NB4 (cell line): ENCODE measurements at regions not wholly inside any gene's neighbourhood (a gene's known extent, or its start where the extent isn't known, plus 50 kb on each side); places are given as distances from the start of the nearest gene placed in this dataset.
"Not testable (repeated sequence)": the region's sequence is repeated elsewhere in the genome, so short reads cannot be mapped to it uniquely, and the experiment has no call there.

ENCODE experiments used
- DNase-seq: peaks from one replicate; pipeline ENCODE4 v3.0.0; 2010; ENCODE audit warnings: low read depth
- H3K4me3 ChIP-seq: one replicate; pipeline ENCODE4 v1.5.1; 2011; ENCODE audit warnings: mild to moderate bottlenecking, low read depth, low read length, moderate library complexity
- MYC ChIP-seq: IDR thresholded peaks from 2 replicates; pipeline ENCODE4 v1.6.1; 2011; ENCODE audit warnings: low read depth, low read length
- POLR2A ChIP-seq: IDR thresholded peaks from 2 replicates; pipeline ENCODE4 v1.6.1; 2011; ENCODE audit warnings: mild to moderate bottlenecking; ENCODE audit not compliant: insufficient read length; ENCODE audit errors: extremely low read depth
- TF ChIP-seq, protein P1 (sequence below): IDR thresholded peaks from 2 replicates; pipeline ENCODE4 v1.6.1; 2011; ENCODE audit warnings: low read depth, low read length
- TF ChIP-seq, protein P2 (sequence below): IDR thresholded peaks from one replicate; pipeline ENCODE4 v1.5.1; 2012; ENCODE audit warnings: low read depth, low read length

DNA sequence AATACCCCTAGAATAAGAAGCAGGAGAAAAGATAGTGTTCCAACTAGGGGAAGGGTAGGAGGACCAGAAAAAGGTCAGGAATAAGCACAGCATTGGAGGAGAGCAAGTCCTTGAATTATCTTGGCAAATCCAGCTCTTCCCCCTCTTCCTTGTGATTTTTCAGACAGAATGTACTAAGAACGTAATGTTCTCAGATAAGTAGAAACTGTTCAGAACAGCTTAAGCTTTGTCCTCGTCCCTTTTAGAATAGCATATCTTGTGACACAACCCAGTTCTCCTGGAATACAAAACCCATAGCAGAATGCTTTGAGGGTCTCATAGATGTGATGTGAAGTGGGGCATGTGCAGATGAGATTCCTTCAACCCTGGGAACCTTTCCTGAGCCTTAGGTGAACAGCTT is 97.4 kb downstream of the EMB start:
- H3K4me3 ChIP-seq, result no peak overlapping the region
- no peak for DNase-seq
- TF ChIP-seq, protein P1, sequence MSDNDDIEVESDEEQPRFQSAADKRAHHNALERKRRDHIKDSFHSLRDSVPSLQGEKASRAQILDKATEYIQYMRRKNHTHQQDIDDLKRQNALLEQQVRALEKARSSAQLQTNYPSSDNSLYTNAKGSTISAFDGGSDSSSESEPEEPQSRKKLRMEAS, result no peak
- TF ChIP-seq POLR2A, result no peak
- TF ChIP-seq MYC, result no peak
- TF ChIP-seq, protein P2, sequence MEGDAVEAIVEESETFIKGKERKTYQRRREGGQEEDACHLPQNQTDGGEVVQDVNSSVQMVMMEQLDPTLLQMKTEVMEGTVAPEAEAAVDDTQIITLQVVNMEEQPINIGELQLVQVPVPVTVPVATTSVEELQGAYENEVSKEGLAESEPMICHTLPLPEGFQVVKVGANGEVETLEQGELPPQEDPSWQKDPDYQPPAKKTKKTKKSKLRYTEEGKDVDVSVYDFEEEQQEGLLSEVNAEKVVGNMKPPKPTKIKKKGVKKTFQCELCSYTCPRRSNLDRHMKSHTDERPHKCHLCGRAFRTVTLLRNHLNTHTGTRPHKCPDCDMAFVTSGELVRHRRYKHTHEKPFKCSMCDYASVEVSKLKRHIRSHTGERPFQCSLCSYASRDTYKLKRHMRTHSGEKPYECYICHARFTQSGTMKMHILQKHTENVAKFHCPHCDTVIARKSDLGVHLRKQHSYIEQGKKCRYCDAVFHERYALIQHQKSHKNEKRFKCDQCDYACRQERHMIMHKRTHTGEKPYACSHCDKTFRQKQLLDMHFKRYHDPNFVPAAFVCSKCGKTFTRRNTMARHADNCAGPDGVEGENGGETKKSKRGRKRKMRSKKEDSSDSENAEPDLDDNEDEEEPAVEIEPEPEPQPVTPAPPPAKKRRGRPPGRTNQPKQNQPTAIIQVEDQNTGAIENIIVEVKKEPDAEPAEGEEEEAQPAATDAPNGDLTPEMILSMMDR, result no peak

DNA sequence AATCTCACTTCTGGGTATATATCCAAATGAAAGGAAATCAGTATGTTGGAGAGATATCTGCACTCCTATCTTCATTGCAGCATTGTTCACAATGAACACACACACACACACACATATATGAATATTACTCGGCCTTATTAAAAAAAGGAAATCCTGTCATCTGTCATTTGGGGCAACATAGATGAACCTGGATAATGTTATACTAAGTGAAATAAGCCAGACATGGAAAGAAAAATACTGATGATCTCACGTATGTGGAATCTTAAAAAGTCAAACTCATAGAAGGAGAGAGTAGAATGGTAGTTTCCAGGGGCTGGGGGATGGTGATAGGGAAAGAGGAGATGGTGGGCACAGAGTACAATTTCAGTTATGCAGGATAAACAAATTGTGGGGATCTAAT is 100.3 kb downstream of the EMB start:
- no peak overlapping the region for H3K4me3 ChIP-seq
- TF ChIP-seq, protein P2, result no peak
- TF ChIP-seq, protein P1, result no peak
- TF ChIP-seq MYC (no peak), POLR2A (no peak)
- no peak for DNase-seq

DNA sequence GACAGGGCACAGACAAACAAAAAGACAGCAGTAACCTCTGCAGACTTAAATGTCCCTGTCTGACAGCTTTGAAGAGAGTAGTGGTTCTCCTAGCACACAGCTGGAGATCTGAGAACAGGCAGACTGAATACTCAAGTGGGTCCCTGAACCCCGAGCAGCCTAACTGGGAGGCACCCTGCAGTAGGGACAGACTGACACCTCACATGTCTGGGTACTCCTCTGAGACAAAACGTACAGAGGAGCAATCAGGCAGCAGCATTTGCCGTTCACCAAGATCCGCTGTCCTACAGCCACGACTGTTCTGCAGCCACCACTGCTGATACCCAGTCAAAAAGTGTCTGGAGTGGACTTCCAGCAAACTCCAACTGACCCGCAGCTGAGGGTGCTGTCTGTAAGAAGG is 110.5 kb downstream of the EMB start:
- not testable (repeated sequence) for DNase-seq, H3K4me3 ChIP-seq

DNA sequence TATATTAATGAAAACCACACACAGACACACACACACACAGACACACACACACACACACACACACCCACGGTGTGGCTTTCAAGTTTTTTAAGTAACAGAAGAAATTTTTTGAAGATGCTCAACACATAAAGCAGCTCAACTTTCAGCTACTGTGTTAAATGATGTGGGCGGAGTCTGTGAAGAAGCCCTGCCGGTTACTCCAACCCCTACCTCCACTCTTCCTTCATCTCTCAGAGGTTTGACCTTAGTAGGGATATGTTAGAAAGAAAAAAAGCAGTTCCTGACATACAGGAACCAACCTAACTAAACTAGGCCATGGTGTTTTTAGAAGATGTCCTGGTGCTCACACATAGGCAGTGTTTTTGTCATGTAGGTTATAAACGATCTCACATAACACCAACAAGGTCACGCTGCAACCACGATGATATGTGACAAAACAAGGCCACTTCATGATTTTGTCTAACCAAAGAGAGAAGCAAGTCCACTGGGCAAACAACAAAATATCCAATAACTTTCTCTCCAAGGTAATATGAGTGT is 112.8 kb downstream of the EMB start:
- no peak overlapping the region for H3K4me3 ChIP-seq
- TF ChIP-seq MYC (no peak), POLR2A (no peak)
- TF ChIP-seq, protein P2, result no peak
- TF ChIP-seq, protein P1, result no peak
- no peak for DNase-seq

DNA sequence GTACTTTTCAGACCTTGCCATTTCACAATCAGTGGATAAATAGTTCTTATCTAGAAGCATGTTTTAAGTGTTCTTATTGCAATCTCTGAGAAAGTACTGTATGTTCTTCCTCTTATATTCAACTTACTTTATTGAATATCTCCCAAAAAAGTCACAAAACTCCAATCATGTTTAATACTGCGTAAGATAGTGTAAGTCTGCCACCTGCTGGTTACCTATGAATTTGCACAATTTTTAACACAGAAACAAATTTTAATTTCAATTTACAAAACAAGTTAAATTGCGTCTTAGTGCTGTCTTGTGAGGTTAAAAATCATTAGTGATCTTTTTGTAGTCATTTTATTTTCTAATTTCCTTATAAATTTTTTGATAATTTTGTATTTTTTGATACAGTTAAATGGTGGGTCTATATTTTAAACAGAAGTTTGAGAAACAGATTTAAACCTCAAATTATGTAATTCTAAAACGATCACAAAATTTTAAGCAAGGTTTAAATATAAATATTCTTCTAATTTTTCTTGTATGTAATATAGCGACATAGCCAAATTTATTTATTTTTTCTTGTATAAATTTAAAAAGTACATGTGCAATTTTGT is 115.8 kb downstream of the EMB start:
- peak; percentile 57 for DNase-seq
- TF ChIP-seq, protein P1, result no peak
- TF ChIP-seq POLR2A (no peak), MYC (no peak)
- TF ChIP-seq, protein P2, result peak; percentile 43
- H3K4me3 ChIP-seq, result no peak overlapping the region

DNA sequence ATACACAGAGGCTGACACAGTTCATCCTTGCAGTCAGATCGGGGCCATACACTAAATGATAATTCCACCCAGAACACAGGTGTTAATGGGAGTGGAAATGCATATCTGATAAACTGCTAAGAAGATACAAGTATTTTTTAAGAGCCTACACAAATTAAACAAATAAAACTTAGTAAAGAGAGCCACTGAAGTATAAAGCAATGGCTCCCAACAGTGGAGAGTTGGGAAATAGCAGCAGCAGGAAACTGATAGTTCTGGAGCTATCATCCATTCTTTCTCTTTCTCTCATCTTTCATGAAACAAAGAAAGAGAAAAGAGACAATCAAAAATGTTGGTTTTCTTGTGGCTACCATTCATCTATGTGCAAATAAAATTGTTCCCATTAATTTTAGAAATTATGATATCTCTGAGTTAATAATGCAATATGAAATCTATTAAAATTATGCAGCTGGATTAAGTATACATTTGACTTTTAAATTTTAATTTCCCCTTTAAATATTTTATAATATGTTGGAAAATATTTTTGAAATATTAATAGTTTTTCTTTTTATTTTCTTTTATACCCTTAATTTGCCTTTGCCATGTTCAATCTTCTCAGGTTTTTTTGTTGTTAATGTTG is 120.8 kb downstream of the EMB start:
- DNase-seq, result peak; percentile 11
- no peak for TF ChIP-seq POLR2A
- TF ChIP-seq, protein P2, result peak; percentile 54
- TF ChIP-seq MYC, result no peak
- TF ChIP-seq, protein P1, result no peak
- no peak overlapping the region for H3K4me3 ChIP-seq
